ENCODE measurements at regions not wholly inside any gene's neighbourhood (a gene's known extent, or its start where the extent isn't known, plus 50 kb on each side); places are given as distances from the start of the nearest gene placed in this dataset.

DNA sequence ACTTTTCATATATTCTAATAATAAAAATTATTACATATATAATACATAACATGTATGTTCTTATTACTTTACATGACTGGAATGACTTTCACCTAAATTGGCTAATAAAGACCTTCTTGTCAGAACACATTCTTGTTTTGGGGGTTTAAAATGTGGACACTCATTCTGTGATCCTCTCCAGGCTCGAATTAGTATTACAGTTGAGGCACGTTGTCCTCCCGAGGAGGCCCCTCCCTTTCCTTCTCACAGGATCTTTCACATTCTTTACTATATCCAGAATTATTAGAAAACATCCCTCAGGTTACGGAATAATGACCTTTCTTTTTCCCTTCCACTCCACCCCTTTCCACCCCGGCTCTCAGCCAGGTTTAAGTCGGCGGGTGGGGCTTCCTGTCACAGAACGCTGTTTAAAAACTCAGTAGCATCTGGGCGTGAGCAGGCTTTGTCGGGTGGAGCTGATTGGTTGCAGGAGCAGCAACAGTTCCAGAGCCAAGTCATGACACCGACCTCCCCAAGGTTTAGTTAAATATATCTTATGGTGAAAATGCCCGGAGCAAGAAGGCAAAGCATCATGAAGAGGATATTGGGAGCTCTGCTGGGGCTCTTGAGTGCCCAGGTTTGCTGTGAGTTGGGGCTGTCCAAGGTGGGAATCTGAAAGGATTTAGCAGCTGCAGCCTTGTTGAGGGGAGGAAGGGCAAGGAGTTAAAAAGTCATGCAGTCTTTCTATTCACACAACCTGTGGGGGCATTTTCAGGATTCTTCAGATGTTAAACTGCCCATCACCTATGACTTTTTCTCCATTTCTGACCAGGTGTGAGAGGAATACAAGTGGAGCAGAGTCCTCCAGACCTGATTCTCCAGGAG, 396.7 kb upstream of the OR4E1 start:
- TF ChIP-seq, protein P1, sequence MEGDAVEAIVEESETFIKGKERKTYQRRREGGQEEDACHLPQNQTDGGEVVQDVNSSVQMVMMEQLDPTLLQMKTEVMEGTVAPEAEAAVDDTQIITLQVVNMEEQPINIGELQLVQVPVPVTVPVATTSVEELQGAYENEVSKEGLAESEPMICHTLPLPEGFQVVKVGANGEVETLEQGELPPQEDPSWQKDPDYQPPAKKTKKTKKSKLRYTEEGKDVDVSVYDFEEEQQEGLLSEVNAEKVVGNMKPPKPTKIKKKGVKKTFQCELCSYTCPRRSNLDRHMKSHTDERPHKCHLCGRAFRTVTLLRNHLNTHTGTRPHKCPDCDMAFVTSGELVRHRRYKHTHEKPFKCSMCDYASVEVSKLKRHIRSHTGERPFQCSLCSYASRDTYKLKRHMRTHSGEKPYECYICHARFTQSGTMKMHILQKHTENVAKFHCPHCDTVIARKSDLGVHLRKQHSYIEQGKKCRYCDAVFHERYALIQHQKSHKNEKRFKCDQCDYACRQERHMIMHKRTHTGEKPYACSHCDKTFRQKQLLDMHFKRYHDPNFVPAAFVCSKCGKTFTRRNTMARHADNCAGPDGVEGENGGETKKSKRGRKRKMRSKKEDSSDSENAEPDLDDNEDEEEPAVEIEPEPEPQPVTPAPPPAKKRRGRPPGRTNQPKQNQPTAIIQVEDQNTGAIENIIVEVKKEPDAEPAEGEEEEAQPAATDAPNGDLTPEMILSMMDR (IDR thresholded peaks at IDR 0.05): no peak
- no peak for TF ChIP-seq POLR2A (IDR thresholded peaks at IDR 0.05)
- no peak for TF ChIP-seq POLR2AphosphoS5 (IDR thresholded peaks at IDR 0.05)
